Activated CD4-positive, alpha-beta T cell treated with anti-CD3 and anti-CD28 coated beads, Interleukin-2, Interleukin-6, amounts not matched to agents 100 ng/mL and 50 ng/mL, durations not matched to agents 16 hours and 8 hours (primary cell): ENCODE measurements at regions not wholly inside any gene's neighbourhood (a gene's known extent, or its start where the extent isn't known, plus 50 kb on each side); places are given as distances from the start of the nearest gene placed in this dataset.
"Not testable (repeated sequence)": the region's sequence is repeated elsewhere in the genome, so short reads cannot be mapped to it uniquely, and the experiment has no call there.

Source experiments
- DNase-seq: peaks from one replicate; pipeline ENCODE4 v3.0.0-alpha.2; 2020

GRCh38 chr1:55793856-55794255 is 578.7 kb upstream of the USP24 start:
- DNase-seq: no peak

- no peak for DNase-seq
Measured at GRCh38 chr1:55792870-55793269, 577.7 kb upstream of the USP24 start.

- DNase-seq: no peak
Measured at GRCh38 chr1:55789466-55789865, 574.3 kb upstream of the USP24 start.

- no peak for DNase-seq
Measured at GRCh38 chr1:55786396-55786795, 571.2 kb upstream of the USP24 start.

GRCh38 chr1:55784941-55785450 is 569.8 kb upstream of the USP24 start:
- not testable (repeated sequence) for DNase-seq

GRCh38 chr1:55781944-55782482 is 566.8 kb upstream of the USP24 start:
- DNase-seq: no peak

GRCh38 chr1:55781003-55781402 is 565.8 kb upstream of the USP24 start:
- no peak for DNase-seq

- DNase-seq: no peak
Measured at GRCh38 chr1:55777545-55777944, 562.4 kb upstream of the USP24 start.

- DNase-seq: no peak
Measured at GRCh38 chr1:55775007-55775406, 559.8 kb upstream of the USP24 start.

GRCh38 chr1:55774446-55774845 is 559.3 kb upstream of the USP24 start:
- DNase-seq: no peak

GRCh38 chr1:55773211-55773940 is 558.2 kb upstream of the USP24 start:
- DNase-seq: no peak

- DNase-seq: no peak
Measured at GRCh38 chr1:55768327-55768952, 553.3 kb upstream of the USP24 start.

- DNase-seq: no peak
Measured at GRCh38 chr1:55767171-55767570, 552.0 kb upstream of the USP24 start.

- DNase-seq: not testable (repeated sequence)
Measured at GRCh38 chr1:55765505-55765904, 550.3 kb upstream of the USP24 start.

GRCh38 chr1:55751776-55752175 is 536.6 kb upstream of the USP24 start:
- DNase-seq: no peak

- no peak for DNase-seq
Measured at GRCh38 chr1:55750628-55750995, 535.4 kb upstream of the USP24 start.

- DNase-seq: no peak
Measured at GRCh38 chr1:55749975-55750627, 534.9 kb upstream of the USP24 start.

- no peak for DNase-seq
Measured at GRCh38 chr1:55747408-55747841, 532.3 kb upstream of the USP24 start.

GRCh38 chr1:55746710-55747109 is 531.5 kb upstream of the USP24 start:
- no peak for DNase-seq

GRCh38 chr1:55741516-55741915 is 526.4 kb upstream of the USP24 start:
- DNase-seq: no peak

GRCh38 chr1:55735106-55735505 is 519.9 kb upstream of the USP24 start:
- DNase-seq: no peak

- no peak for DNase-seq
Measured at GRCh38 chr1:55726994-55727393, 511.8 kb upstream of the USP24 start.

GRCh38 chr1:55725378-55725777 is 510.2 kb upstream of the USP24 start:
- DNase-seq: no peak
